IMR-90 (cell line): ENCODE measurements at regions not wholly inside any gene's neighbourhood (a gene's known extent, or its start where the extent isn't known, plus 50 kb on each side); places are given as distances from the start of the nearest gene placed in this dataset.

Experiments
- ATAC-seq: fragments of 200-7000 bp; cut with Tn5 transposase; 2 replicates; pipeline ENCODE4 v1.9.1; 2020; ENCODE audit warnings: low read depth, mild to moderate bottlenecking, moderate library complexity
- BruUV-seq: library from RNA; stranded (reverse); fragments of 400-500 nt; replicated peaks from 2 replicates; lab custom pipeline; 2021; lab: Mats Ljungman, UMichigan
- CTCF ChIA-PET: fragments of 300-600 bp; formaldehyde crosslinking; extraction: SDS; loops from one replicate; lab custom pipeline; 2021; ENCODE audit warnings: antibody characterized with exemption; lab: Yijun Ruan, JAX
- POLR2A ChIA-PET: fragments of 300-600 bp; sonication (Branson Sonifier 250); formaldehyde crosslinking; loops from one replicate; lab custom pipeline; 2022; ENCODE audit warnings: antibody characterized with exemption; ENCODE audit not compliant: unreplicated experiment; lab: Charles Lee
- DNase-seq: peaks from one replicate; pipeline ENCODE4 v3.0.0; 2013
- H2AFZ ChIP-seq: replicated peaks from 2 replicates; pipeline ENCODE3; 2013; ENCODE audit warnings: low read length, mild to moderate bottlenecking; ENCODE audit not compliant: poor library complexity
- H2AK5ac ChIP-seq: 2 replicates; pipeline ENCODE4 v1.6.1; 2013; ENCODE audit warnings: low read depth, low read length, inconsistent platforms
- H2AK9ac ChIP-seq: replicated peaks from 2 replicates; pipeline ENCODE3; 2013; ENCODE audit warnings: mild to moderate bottlenecking, low read depth, low read length, moderate library complexity; ENCODE audit not compliant: poor library complexity
- H2BK120ac ChIP-seq: 2 replicates; pipeline ENCODE4 v1.6.1; 2013; ENCODE audit warnings: low read depth, low read length, inconsistent platforms
- H2BK15ac ChIP-seq: 3 replicates; pipeline ENCODE4 v1.6.1; 2013; ENCODE audit warnings: low read depth, low read length, inconsistent platforms
- H2BK20ac ChIP-seq: 2 replicates; pipeline ENCODE4 v1.6.1; 2013; ENCODE audit warnings: low read depth, mild to moderate bottlenecking, inconsistent platforms, low read length, moderate library complexity
- H2BK5ac ChIP-seq: 2 replicates; pipeline ENCODE4 v1.6.1; 2013; ENCODE audit warnings: mild to moderate bottlenecking, low read depth, low read length, inconsistent platforms; ENCODE audit not compliant: poor library complexity, severe bottlenecking
- H3K14ac ChIP-seq: replicated peaks from 2 replicates; pipeline ENCODE4 v1.6.1; 2013; ENCODE audit warnings: low read depth, low read length, inconsistent platforms
- H3K18ac ChIP-seq: 2 replicates; pipeline ENCODE4 v1.6.1; 2013; ENCODE audit warnings: low read depth, low read length, control low read depth
- H3K23ac ChIP-seq: 2 replicates; pipeline ENCODE4 v1.6.1; 2013; ENCODE audit warnings: low read depth, low read length, inconsistent platforms
- H3K27ac ChIP-seq: 2 replicates; pipeline ENCODE4 v1.5.1; 2013; ENCODE audit warnings: mild to moderate bottlenecking, control low read depth, low read length; ENCODE audit not compliant: insufficient read depth
- H3K27me3 ChIP-seq: 2 replicates; pipeline ENCODE4 v1.6.1; 2013; ENCODE audit warnings: low read length; ENCODE audit not compliant: control insufficient read depth, insufficient read depth
- H3K36me3 ChIP-seq: 2 replicates; pipeline ENCODE4 v1.6.1; 2013; ENCODE audit warnings: low read length, mixed read lengths; ENCODE audit not compliant: control insufficient read depth, insufficient read depth
- H3K4ac ChIP-seq: 2 replicates; pipeline ENCODE4 v1.6.1; 2013; ENCODE audit warnings: low read depth, low read length, inconsistent platforms
- H3K4me1 ChIP-seq: 2 replicates; pipeline ENCODE4 v1.6.1; 2013; ENCODE audit warnings: low read length, mixed read lengths; ENCODE audit not compliant: control insufficient read depth, insufficient read depth
- H3K4me2 ChIP-seq: 2 replicates; pipeline ENCODE4 v1.6.1; 2013; ENCODE audit warnings: low read depth, mild to moderate bottlenecking, control low read depth, low read length, moderate library complexity
- H3K4me3 ChIP-seq: 2 replicates; pipeline ENCODE4 v1.5.1; 2013; ENCODE audit warnings: low read depth, mild to moderate bottlenecking, control low read depth, low read length, moderate library complexity; ENCODE audit not compliant: insufficient read depth
- H3K56ac ChIP-seq: 2 replicates; pipeline ENCODE4 v1.6.1; 2013; ENCODE audit warnings: low read length, inconsistent platforms; ENCODE audit not compliant: insufficient read depth; ENCODE audit errors: extremely low read depth
- H3K79me1 ChIP-seq, 2 experiments: 2 replicates each; pipeline ENCODE4 v1.6.1; 2013; ENCODE audit warnings: low read length in 2 of 2, inconsistent platforms in 1 of 2, low read depth in 1 of 2
- H3K9ac ChIP-seq: 2 replicates; pipeline ENCODE4 v1.6.1; 2013; ENCODE audit warnings: low read depth, low read length, control low read depth
- H3K9me1 ChIP-seq: 2 replicates; pipeline ENCODE4 v1.6.1; 2013; ENCODE audit warnings: low read length, inconsistent platforms; ENCODE audit not compliant: insufficient read depth
- H3K9me3 ChIP-seq: 2 replicates; pipeline ENCODE4 v1.6.1; 2013; ENCODE audit warnings: low read length; ENCODE audit not compliant: control insufficient read depth, insufficient read depth
- H4K20me1 ChIP-seq: 2 replicates; pipeline ENCODE4 v1.6.1; 2013; ENCODE audit warnings: low read length, inconsistent platforms; ENCODE audit not compliant: insufficient read depth
- H4K5ac ChIP-seq: 2 replicates; pipeline ENCODE4 v1.6.1; 2013; ENCODE audit warnings: mild to moderate bottlenecking, low read depth, low read length, control low read depth
- H4K8ac ChIP-seq, 2 experiments: 2 replicates each; pipeline ENCODE4 v1.6.1; 2013; ENCODE audit warnings: low read depth in 2 of 2, low read length in 2 of 2, control low read depth in 1 of 2, inconsistent platforms in 1 of 2
- H4K91ac ChIP-seq: 2 replicates; pipeline ENCODE4 v1.6.1; 2013; ENCODE audit warnings: low read depth, low read length, inconsistent platforms; ENCODE audit not compliant: insufficient read depth
- BHLHE40 ChIP-seq: fragments of 150-350 bp; IDR thresholded peaks from 2 replicates; pipeline ENCODE4 v1.6.1; 2016; ENCODE audit warnings: mild to moderate bottlenecking, low read depth, low read length
- CEBPB ChIP-seq: IDR thresholded peaks from 2 replicates; pipeline ENCODE4 v1.6.1; 2012; ENCODE audit warnings: low read depth, low read length, improper control_type of control experiment
- CHD1 ChIP-seq: IDR thresholded peaks from 2 replicates; pipeline ENCODE4 v1.6.1; 2012; ENCODE audit warnings: low read depth, low read length, improper control_type of control experiment
- CTCF ChIP-seq: conservative IDR thresholded peaks from 2 replicates; pipeline ENCODE4 v1.5.1; 2012; ENCODE audit warnings: mild to moderate bottlenecking, low read depth, low read length, improper control_type of control experiment
- ELK1 ChIP-seq: fragments of 150-350 bp; IDR thresholded peaks from 2 replicates; pipeline ENCODE4 v1.6.1; 2016; ENCODE audit warnings: low read depth, mild to moderate bottlenecking, low read length, moderate library complexity, borderline replicate concordance
- FOS ChIP-seq: fragments of 150-350 bp; IDR thresholded peaks from 2 replicates; pipeline ENCODE4 v1.6.1; 2016; ENCODE audit warnings: low read depth, low read length
- MAFK ChIP-seq: IDR thresholded peaks from 2 replicates; pipeline ENCODE4 v1.6.1; 2012; ENCODE audit warnings: low read depth, low read length, improper control_type of control experiment
- MAZ ChIP-seq: IDR thresholded peaks from 2 replicates; pipeline ENCODE4 v1.6.1; 2012; ENCODE audit warnings: low read depth, mild to moderate bottlenecking, low read length, improper control_type of control experiment, moderate library complexity, borderline replicate concordance
- MXI1 ChIP-seq: IDR thresholded peaks from 2 replicates; pipeline ENCODE4 v1.6.1; 2012; ENCODE audit warnings: low read depth, mild to moderate bottlenecking, low read length, moderate library complexity, borderline replicate concordance
- NFE2L2 ChIP-seq: fragments of 150-350 bp; IDR thresholded peaks from 2 replicates; pipeline ENCODE4 v1.6.1; 2016; ENCODE audit warnings: low read depth, mild to moderate bottlenecking, low read length
- POLR2A ChIP-seq: IDR thresholded peaks from 2 replicates; pipeline ENCODE4 v1.6.1; 2012; ENCODE audit warnings: mild to moderate bottlenecking, low read depth, low read length
- RAD21 ChIP-seq: IDR thresholded peaks from 2 replicates; pipeline ENCODE4 v1.6.1; 2012; ENCODE audit warnings: low read length, improper control_type of control experiment
- RCOR1 ChIP-seq: IDR thresholded peaks from 2 replicates; pipeline ENCODE4 v1.6.1; 2012; ENCODE audit warnings: mild to moderate bottlenecking, low read length, improper control_type of control experiment; ENCODE audit not compliant: insufficient replicate concordance
- RFX5 ChIP-seq: IDR thresholded peaks from 2 replicates; pipeline ENCODE4 v1.8.0; 2012; ENCODE audit warnings: low read depth, mild to moderate bottlenecking, low read length, moderate library complexity
- SMC3 ChIP-seq: fragments of 150-350 bp; IDR thresholded peaks from 2 replicates; pipeline ENCODE4 v1.6.1; 2016; ENCODE audit warnings: low read depth, mild to moderate bottlenecking, antibody characterized with exemption, low read length, moderate library complexity
- USF2 ChIP-seq: fragments of 150-350 bp; IDR thresholded peaks from 2 replicates; pipeline ENCODE4 v1.6.1; 2017; ENCODE audit warnings: mild to moderate bottlenecking, antibody characterized with exemption, low read length, low read depth
- dilution Hi-C: fragments of 300-500 bp; cut with HindIII; formaldehyde crosslinking; loops from one replicate; pipeline ENCODE4 v1.14.3; 2018; ENCODE audit warnings: low sequenced_read_pairs; ENCODE audit not compliant: unreplicated experiment
- in situ Hi-C: fragments of 300-500 bp; cut with MboI; formaldehyde crosslinking; loops from 3 replicates; pipeline ENCODE4 v1.14.3; 2019; ENCODE audit warnings: low sequenced_read_pairs, inconsistent platforms, mixed read lengths
- intact Hi-C: fragments of 100-400 bp; cut with micrococcal nuclease; formaldehyde crosslinking; loops from 2 replicates; pipeline ENCODE4 v1.10.0; 2022

DNA sequence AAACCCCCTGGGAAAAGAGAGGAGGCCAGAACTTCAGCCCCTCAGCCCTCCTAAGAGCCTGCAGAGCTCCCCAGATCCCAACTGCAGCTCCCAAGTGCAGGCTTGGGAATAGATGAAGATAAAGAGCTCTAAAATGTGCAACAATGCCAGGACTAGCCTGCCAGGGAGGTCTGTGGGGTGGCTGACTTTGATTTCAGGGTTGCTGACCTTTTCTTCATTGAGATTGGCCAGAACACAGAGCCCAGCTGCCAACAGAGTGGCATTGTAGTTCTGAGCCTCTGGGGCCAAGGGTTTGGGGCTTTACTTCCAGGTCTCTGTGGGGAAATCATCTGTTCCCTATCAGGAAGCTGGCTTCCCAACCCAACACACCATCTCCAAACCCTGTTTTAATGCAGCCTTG is 120.6 kb downstream of the COPRS start:
- in situ Hi-C loops (no loop called here), intact Hi-C loops (no loop called here), dilution Hi-C loops (no loop called here)
- no peaks in the 10 kb centered on the region for H3K27me3 ChIP-seq
- peaks cover 19% of the 10 kb centered on the region for H3K9me1 ChIP-seq
- peak overlapping the region; percentile 52 for H4K5ac ChIP-seq
- peak overlapping the region; percentile 51 to 73; a peak in 3 of 4 replicates for H4K8ac ChIP-seq
- H3K27ac ChIP-seq: peak overlapping the region; percentile 70; the same call in 1 of the 2 replicates
- H3K56ac ChIP-seq: no peak overlapping the region
- no TSS peak for BruUV-seq
- H3K79me1 ChIP-seq: no peaks in the 10 kb centered on the region
- H3K18ac ChIP-seq: peak overlapping the region; percentile 92
- H3K4me1 ChIP-seq: peaks cover 22% of the 10 kb centered on the region
- TF ChIP-seq CEBPB (no peak), CHD1 (no peak), ELK1 (no peak), MXI1 (no peak), BHLHE40 (no peak), SMC3 (no peak), FOS (no peak), RCOR1 (no peak), CTCF (no peak), MAFK (no peak), POLR2A (no peak), RFX5 (no peak), RAD21 (no peak), USF2 (no peak), NFE2L2 (no peak), MAZ (no peak)
- no peak for DNase-seq
- peak overlapping the region; percentile 72; the same call in 1 of the 3 replicates for H2BK15ac ChIP-seq
- ChIA-PET POLR2A (no interaction called here), CTCF (interaction anchor here (0.6 to 0.7 kb wide), 2 partner anchors 143 to 145 kb away, joined by 3 read pairs; no protein-coding TSS in a partner anchor)
- peak overlapping the region; percentile 93 for H2BK5ac ChIP-seq
- H3K9me3 ChIP-seq: no peaks in the 10 kb centered on the region
- H2BK120ac ChIP-seq: peak overlapping the region; percentile 98
- no peak overlapping the region for H3K4me2 ChIP-seq
- H3K36me3 ChIP-seq: no peaks in the 10 kb centered on the region
- peak overlapping the region; percentile 82 for H3K14ac ChIP-seq
- no peak overlapping the region for H2AK9ac ChIP-seq
- peak overlapping the region; percentile 55 for H3K4ac ChIP-seq
- H3K4me3 ChIP-seq: no peak overlapping the region
- peak overlapping the region; percentile 55 for H4K91ac ChIP-seq
- H2BK20ac ChIP-seq: peak overlapping the region; percentile 87
- no peaks in the 10 kb centered on the region for H4K20me1 ChIP-seq
- H2AFZ ChIP-seq: peak overlapping the region; percentile 11
- H3K9ac ChIP-seq: no peak overlapping the region
- H2AK5ac ChIP-seq: peak overlapping the region; percentile 78
- peak overlapping the region; percentile 36 for H3K23ac ChIP-seq
- no peak for ATAC-seq
